ENCODE measurements at regions not wholly inside any gene's neighbourhood (a gene's known extent, or its start where the extent isn't known, plus 50 kb on each side); places are given as distances from the start of the nearest gene placed in this dataset.

GRCh38 chr13:85186356-85187045, 612.7 kb downstream of the SLITRK6 start:
- no peak for TF ChIP-seq POLR2A (IDR thresholded peaks at IDR 0.05; ENCODE audit: low read depth, low read length)
- no peak for TF ChIP-seq CTCF (conservative IDR thresholded peaks at IDR 0.05; ENCODE audit: low read depth, low read length)
- TF ChIP-seq CEBPB (IDR thresholded peaks at IDR 0.05; ENCODE audit: low read depth, low read length): no peak
- TF ChIP-seq SMC3 (IDR thresholded peaks at IDR 0.05; ENCODE audit: low read depth, low read length): no peak
- TF ChIP-seq MAZ (IDR thresholded peaks at IDR 0.05; ENCODE audit: borderline replicate concordance, low read depth, low read length): no peak
- no peak for TF ChIP-seq RFX5 (IDR thresholded peaks at IDR 0.05; ENCODE audit: low read depth, low read length)

Measured in IMR-90 (cell line).